Tibial nerve (tissue), 4 donors: ENCODE measurements at regions not wholly inside any gene's neighbourhood (a gene's known extent, or its start where the extent isn't known, plus 50 kb on each side); places are given as distances from the start of the nearest gene placed in this dataset.

Experiments
- DNase-seq, 2 donors: peaks; one replicate each; pipeline ENCODE4 v3.0.0-alpha.2; 2019; ENCODE audit warnings: low spot score in 2 of 2
- H3K27ac ChIP-seq, 4 donors: fragments of 200-600 bp; sonication (generic) in 3 of 4; one replicate each; pipeline ENCODE4 v1.5.1; 2017 to 2019; ENCODE audit warnings: mild to moderate bottlenecking in 1 of 4
- H3K27me3 ChIP-seq, 2 donors: fragments of 200-600 bp; sonication (generic) in 1 of 2; one replicate each; pipeline versions ENCODE4 v1.5.1 to v1.6.0; 2017 to 2019
- H3K36me3 ChIP-seq, 3 donors: fragments of 200-600 bp; sonication (generic); one replicate each; pipeline ENCODE4 v1.5.1; 2018 to 2019
- H3K4me1 ChIP-seq, 4 donors: fragments of 200-600 bp; sonication (generic) in 3 of 4; one replicate each; pipeline ENCODE4 v1.5.1; 2017 to 2019
- H3K4me3 ChIP-seq, 4 donors: fragments of 200-600 bp; sonication (generic) in 3 of 4; one replicate each; pipeline ENCODE4 v1.5.1; 2017 to 2019; ENCODE audit warnings: mild to moderate bottlenecking in 1 of 4, moderate library complexity in 1 of 4
- H3K9me3 ChIP-seq, 4 donors: fragments of 200-600 bp; sonication (generic) in 3 of 4; one replicate each; pipeline ENCODE4 v1.5.1; 2017 to 2019
- CTCF ChIP-seq, 5 experiments: fragments of 200-600 bp in 3 of 5; fragments of 450-650 bp in 2 of 5; sonication (generic) in 3 of 5; IDR thresholded peaks; one replicate each; pipeline ENCODE4 v1.5.1; 2016 to 2019; ENCODE audit warnings: antibody characterized with exemption in 5 of 5, mild to moderate bottlenecking in 3 of 5, moderate library complexity in 2 of 5
- EP300 ChIP-seq, 2 donors: sonication (generic); formaldehyde crosslinking; IDR thresholded peaks; one replicate each; pipeline ENCODE4 v1.6.1; 2017; ENCODE audit warnings: antibody characterized with exemption in 2 of 2, mild to moderate bottlenecking in 1 of 2
- POLR2A ChIP-seq, 2 donors: fragments of 450-650 bp; IDR thresholded peaks; one replicate each; pipeline ENCODE4 v1.6.1; 2017; ENCODE audit warnings: antibody characterized with exemption in 2 of 2, mild to moderate bottlenecking in 2 of 2, moderate library complexity in 2 of 2
- WGBS, 2 donors: methylation state at CpG; one replicate each; pipeline ENCODE4 v1.1.5; 2018; 5-methylcytosine and 5-hydroxymethylcytosine counted together

GRCh38 chr13:107906131-107906530 is 309.2 kb downstream of the LIG4 start:
- Histone ChIP-seq H3K9me3 (no peaks in the 10 kb centered on the region), H3K36me3 (no peaks in the 10 kb centered on the region), H3K27me3 (no peaks in the 10 kb centered on the region), H3K4me1 (no peaks in the 10 kb centered on the region), H3K4me3 (no peak overlapping the region), H3K27ac (no peak overlapping the region)
- no peak for DNase-seq
- 71 to 77% methylated on average over 5 of the region's 5 CpGs for WGBS, 2 donors
- no peak for TF ChIP-seq EP300 (IDR thresholded peaks at IDR 0.05)
- no peak for TF ChIP-seq CTCF (IDR thresholded peaks at IDR 0.05)
- no peak for TF ChIP-seq POLR2A (IDR thresholded peaks at IDR 0.05)

DNA sequence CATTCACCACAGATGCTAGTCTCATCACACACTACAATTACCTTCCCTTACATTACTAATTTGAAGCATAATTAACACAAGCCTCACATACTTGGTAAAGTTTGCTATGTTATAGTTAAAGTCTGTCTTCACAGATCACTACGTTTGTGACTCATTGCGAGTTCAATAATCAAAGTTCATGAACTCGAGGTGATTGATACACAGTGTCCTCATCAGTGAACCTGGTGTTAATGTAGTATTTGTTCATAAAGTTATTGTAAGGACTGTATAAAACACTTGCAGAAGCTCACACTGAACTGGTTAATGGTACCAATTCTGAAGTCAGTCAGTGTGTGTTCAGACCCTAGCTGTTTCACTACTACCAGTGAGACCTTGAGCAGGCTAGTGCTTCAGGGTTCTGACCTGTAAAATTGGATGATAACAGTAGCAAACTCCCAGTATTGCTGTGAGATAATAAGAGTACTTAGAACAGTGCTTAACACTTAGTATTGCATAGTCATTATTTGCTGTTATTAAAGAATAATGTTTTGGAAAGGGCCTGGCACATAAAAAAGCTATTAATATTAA is 313.3 kb downstream of the LIG4 start:
- H3K4me3 ChIP-seq, result no peak overlapping the region
- TF ChIP-seq POLR2A (IDR thresholded peaks at IDR 0.05) (no peak), EP300 (IDR thresholded peaks at IDR 0.05) (no peak), CTCF (IDR thresholded peaks at IDR 0.05) (no peak)
- H3K36me3 ChIP-seq, result no peaks in the 10 kb centered on the region
- peaks cover 0 to 5% (median 0%) of the 10 kb centered on the region in 4 donors for H3K9me3 ChIP-seq
- DNase-seq, result no peak
- H3K27me3 ChIP-seq, result no peaks in the 10 kb centered on the region
- H3K4me1 ChIP-seq, result no peaks in the 10 kb centered on the region
- 83 to 85% methylated on average over 3 of the region's 3 CpGs for WGBS, 2 donors
- no peak overlapping the region for H3K27ac ChIP-seq

DNA sequence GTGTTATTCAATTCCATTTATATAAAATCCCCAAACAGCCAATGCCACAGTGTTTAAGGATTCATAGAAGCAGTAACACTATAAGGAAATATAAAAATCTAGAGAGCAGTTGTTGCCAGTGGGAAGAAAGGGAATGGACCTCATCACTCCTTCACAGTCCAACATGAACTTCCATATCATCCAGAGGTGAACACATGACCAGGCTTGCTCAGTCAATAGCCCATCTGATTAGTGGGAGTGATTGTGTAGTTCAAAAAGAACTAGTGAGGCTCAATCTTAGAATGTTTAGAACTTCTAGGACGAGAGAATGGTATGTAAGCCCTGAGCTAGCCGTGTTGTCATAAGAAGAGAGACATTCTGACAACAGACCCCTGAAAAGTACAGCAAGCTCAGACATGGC is 314.1 kb downstream of the LIG4 start:
- no peak overlapping the region for H3K27ac ChIP-seq
- DNase-seq, result no peak
- H3K27me3 ChIP-seq, result no peaks in the 10 kb centered on the region
- WGBS, 2 donors, result 69 to 73% methylated on average over 2 of the region's 2 CpGs
- no peak overlapping the region for H3K4me3 ChIP-seq
- no peak for TF ChIP-seq CTCF (IDR thresholded peaks at IDR 0.05)
- TF ChIP-seq POLR2A (IDR thresholded peaks at IDR 0.05), result no peak
- TF ChIP-seq EP300 (IDR thresholded peaks at IDR 0.05), result no peak
- peaks cover 0 to 5% (median 0%) of the 10 kb centered on the region in 4 donors for H3K9me3 ChIP-seq
- no peaks in the 10 kb centered on the region for H3K4me1 ChIP-seq
- no peaks in the 10 kb centered on the region for H3K36me3 ChIP-seq

- Histone ChIP-seq H3K4me1 (no peaks in the 10 kb centered on the region), H3K4me3 (no peak overlapping the region), H3K27me3 (no peaks in the 10 kb centered on the region), H3K9me3 (peaks cover 0 to 5% (median 0%) of the 10 kb centered on the region in 4 donors), H3K27ac (no peak overlapping the region), H3K36me3 (no peaks in the 10 kb centered on the region)
- TF ChIP-seq CTCF (IDR thresholded peaks at IDR 0.05), result no peak
- no peak for TF ChIP-seq POLR2A (IDR thresholded peaks at IDR 0.05)
- TF ChIP-seq EP300 (IDR thresholded peaks at IDR 0.05), result no peak
- 68 to 71% methylated on average over 2 of the region's 2 CpGs for WGBS, 2 donors
- DNase-seq, result no peak
These were observed 314.6 kb downstream of the LIG4 start for GRCh38 chr13:107900775-107901174.

GRCh38 chr13:107886118-107886517 is 329.2 kb downstream of the LIG4 start:
- H3K27me3 ChIP-seq, result no peaks in the 10 kb centered on the region
- no peak overlapping the region for H3K27ac ChIP-seq
- no peaks in the 10 kb centered on the region for H3K4me1 ChIP-seq
- TF ChIP-seq EP300 (IDR thresholded peaks at IDR 0.05) (no peak), CTCF (IDR thresholded peaks at IDR 0.05) (no peak), POLR2A (IDR thresholded peaks at IDR 0.05) (no peak)
- 58 to 72% methylated on average over 2 of the region's 2 CpGs for WGBS, 2 donors
- peaks cover 0 to 8% (median 0%) of the 10 kb centered on the region in 4 donors for H3K9me3 ChIP-seq
- no peak for DNase-seq
- H3K4me3 ChIP-seq, result no peak overlapping the region
- H3K36me3 ChIP-seq, result no peaks in the 10 kb centered on the region
